K562 (cell line): ENCODE measurements at regions not wholly inside any gene's neighbourhood (a gene's known extent, or its start where the extent isn't known, plus 50 kb on each side); places are given as distances from the start of the nearest gene placed in this dataset.

ENCODE experiments used
- ATAC-seq: fragments of 200-7000 bp; cut with Tn5 transposase; 3 replicates; pipeline ENCODE4 v1.9.1; 2020; ENCODE audit warnings: moderate library complexity
- BruUV-seq: library from RNA; stranded (reverse); fragments of 400-500 nt; replicated peaks from 2 replicates; lab custom pipeline; 2021; lab: Mats Ljungman, UMichigan
- CTCF ChIA-PET: fragments of 300-600 bp; formaldehyde crosslinking; extraction: SDS; loops from one replicate; lab custom pipeline; 2021; ENCODE audit warnings: low intra/inter-chr PET ratio; lab: Yijun Ruan, JAX
- POLR2A ChIA-PET: fragments of 300-600, 350-650 bp; sonication (Branson Sonifier 250); formaldehyde crosslinking; extraction: SDS; loops from one replicate; lab custom pipeline; 2021; ENCODE audit warnings: antibody characterized with exemption, inconsistent platforms; lab: Yijun Ruan, JAX
- DNase-seq, 4 experiments: peaks; one replicate each; pipeline versions ENCODE4 v3.0.0 to v3.0.0-alpha.2; 2011 to 2018; ENCODE audit warnings: low spot score in 3 of 4, mixed read lengths in 3 of 4; ENCODE audit errors: extremely low read depth in 1 of 4
- FAIRE-seq: peaks from 2 replicates; lab custom pipeline; 2011; peaks lifted over from hg19 to GRCh38; lab: Jason Lieb, UNC
- H2AFZ ChIP-seq: 2 replicates; pipeline ENCODE4 v1.6.0; 2011; ENCODE audit warnings: low read depth, low read length, control low read depth, inconsistent platforms
- H3K27ac ChIP-seq: fragments of 200-600 bp; 3 replicates; pipeline ENCODE4 v1.8.0; 2011; ENCODE audit warnings: low read depth, mild to moderate bottlenecking, control low read depth, inconsistent platforms, low read length, moderate library complexity, mixed read lengths; ENCODE audit errors: extremely low read depth
- H3K27me3 ChIP-seq, 2 experiments: fragments of 300-600 bp in 1 of 2; 2 replicates in 1 of 2; 3 replicates in 1 of 2; pipeline versions ENCODE4 v1.6.0 to v1.8.0; 2011; ENCODE audit warnings: inconsistent platforms in 2 of 2, low read length in 2 of 2, mild to moderate bottlenecking in 1 of 2, mixed read lengths in 1 of 2, moderate library complexity in 1 of 2; ENCODE audit not compliant: control insufficient read depth in 2 of 2, insufficient read depth in 2 of 2
- H3K36me3 ChIP-seq: fragments of 300-600 bp; 3 replicates; pipeline ENCODE4 v1.8.0; 2011; ENCODE audit warnings: mild to moderate bottlenecking, low read length, inconsistent platforms; ENCODE audit not compliant: control insufficient read depth, insufficient read depth
- H3K4me1 ChIP-seq, 2 experiments: fragments of 200-600 bp in 1 of 2; replicated peaks in 1 of 2; 2 replicates in 1 of 2; 3 replicates in 1 of 2; pipeline versions ENCODE4 v1.5.1 to v1.8.0; 2011; ENCODE audit warnings: inconsistent platforms in 2 of 2, low read length in 2 of 2, mild to moderate bottlenecking in 1 of 2, mixed read lengths in 1 of 2, moderate library complexity in 1 of 2; ENCODE audit not compliant: control insufficient read depth in 2 of 2, insufficient read depth in 2 of 2
- H3K4me2 ChIP-seq: 2 replicates; pipeline ENCODE4 v1.6.1; 2011; ENCODE audit warnings: low read length, control low read depth, inconsistent platforms, mixed read lengths; ENCODE audit not compliant: insufficient read depth
- H3K4me3 ChIP-seq: fragments of 200-600 bp; sonication (generic), shearing (Covaris generic); 2 replicates; pipeline ENCODE4 v1.5.1; 2016; ENCODE audit warnings: control low read depth, inconsistent platforms
- H3K79me2 ChIP-seq: fragments of 200-600 bp; 3 replicates; pipeline ENCODE4 v1.8.0; 2011; ENCODE audit warnings: low read length, inconsistent platforms; ENCODE audit not compliant: control insufficient read depth, insufficient read depth
- H3K9ac ChIP-seq, 2 experiments: 2 replicates each; pipeline versions ENCODE4 v1.6.0 to v1.6.1; 2011; ENCODE audit warnings: low read depth in 2 of 2, low read length in 2 of 2, control low read depth in 1 of 2, inconsistent platforms in 1 of 2, mild to moderate bottlenecking in 1 of 2, mixed read lengths in 1 of 2; ENCODE audit not compliant: insufficient read depth in 1 of 2
- H3K9me1 ChIP-seq: one replicate; pipeline ENCODE4 v1.6.0; 2011; ENCODE audit warnings: inconsistent platforms, mild to moderate bottlenecking, low read length, moderate library complexity; ENCODE audit not compliant: control insufficient read depth, insufficient read depth
- H3K9me3 ChIP-seq: replicated peaks from 2 replicates; pipeline ENCODE4 v1.5.1; 2011; ENCODE audit warnings: low read depth, low read length, inconsistent platforms; ENCODE audit not compliant: control insufficient read depth, insufficient read depth
- H4K20me1 ChIP-seq: replicated peaks from 2 replicates; pipeline ENCODE4 v1.6.1; 2011; ENCODE audit warnings: low read length, inconsistent platforms, mixed read lengths; ENCODE audit not compliant: control insufficient read depth, insufficient read depth
- BACH1 ChIP-seq: fragments of 200-800 bp; sonication (Bioruptor generic); IDR thresholded peaks from 2 replicates; pipeline ENCODE4 v1.6.1; 2016; ENCODE audit warnings: missing genetic modification characterization, missing compliant biosample characterization
- BRCA1 ChIP-seq, 2 experiments: fragments of 450-650 bp in 1 of 2; sonication (generic) in 1 of 2; formaldehyde crosslinking in 1 of 2; IDR thresholded peaks; 2 replicates each; pipeline versions ENCODE4 v1.5.0 to v1.6.1; 2017 to 2020; ENCODE audit warnings: mild to moderate bottlenecking in 1 of 2, missing genetic modification reagents in 1 of 2
- NUFIP1 ChIP-seq: fragments of 450-650 bp; IDR thresholded peaks from 2 replicates; pipeline ENCODE4 v1.6.1; 2018; ENCODE audit not compliant: partially characterized antibody
- POLR2G ChIP-seq: fragments of 200-400 bp; formaldehyde crosslinking; IDR thresholded peaks from 2 replicates; pipeline ENCODE4 v1.6.1; 2017; ENCODE audit warnings: low read depth, mild to moderate bottlenecking, antibody characterized with exemption, low read length, moderate library complexity
- TGIF2 ChIP-seq: sonication (generic); formaldehyde crosslinking; IDR thresholded peaks from 2 replicates; pipeline ENCODE4 v1.8.1; 2022; ENCODE audit warnings: mild to moderate bottlenecking, missing genetic modification reagents, moderate library complexity
- ZBED1 ChIP-seq: IDR thresholded peaks from 2 replicates; pipeline ENCODE4 v1.6.1; 2014
- ZNF764 ChIP-seq: fragments of 250-450 bp; sonication (Bioruptor Pico); IDR thresholded peaks from 2 replicates; pipeline ENCODE4 v1.4.0; 2020; ENCODE audit warnings: low read depth, mild to moderate bottlenecking, moderate library complexity
- WGBS: fragments of 100-300 bp; shearing (Covaris generic); methylation state at CpG from one replicate; pipeline ENCODE4 v1.1.6; 2016; ENCODE audit warnings: low coverage, mixed read lengths; ENCODE audit not compliant: insufficient coverage; ENCODE audit errors: missing lambda C conversion rate; 5-methylcytosine and 5-hydroxymethylcytosine counted together
- in situ Hi-C: fragments of 300-500 bp; cut with MboI; formaldehyde crosslinking; loops from 4 replicates; pipeline ENCODE4 v1.15.0; 2018; ENCODE audit warnings: inconsistent platforms, mixed read lengths
- intact Hi-C: fragments of 100-400 bp; cut with micrococcal nuclease; formaldehyde crosslinking; loops from 2 replicates; pipeline ENCODE4 v1.14.2; 2022
- TF ChIP-seq, protein P1 (sequence below): fragments of 250-450 bp; sonication (Bioruptor Pico); IDR thresholded peaks from 2 replicates; pipeline ENCODE4 v1.9.0; 2021; ENCODE audit warnings: mild to moderate bottlenecking
- TF ChIP-seq, protein P2 (sequence below): fragments of 450-650 bp; formaldehyde crosslinking; IDR thresholded peaks from 2 replicates; pipeline ENCODE4 v1.4.0; 2022; ENCODE audit warnings: mild to moderate bottlenecking, moderate library complexity
- TF ChIP-seq, protein P3 (sequence below): fragments of 450-650 bp; IDR thresholded peaks from one replicate; pipeline ENCODE4 v1.6.1; 2018; ENCODE audit warnings: mild to moderate bottlenecking, moderate library complexity; ENCODE audit not compliant: partially characterized antibody
- TF ChIP-seq, protein P4 (sequence below), 2 experiments: fragments of 150-350 bp in 1 of 2; IDR thresholded peaks; 2 replicates each; pipeline ENCODE4 v1.6.1; 2012 to 2016; ENCODE audit warnings: low read depth in 2 of 2, low read length in 2 of 2, mild to moderate bottlenecking in 1 of 2, moderate library complexity in 1 of 2

DNA sequence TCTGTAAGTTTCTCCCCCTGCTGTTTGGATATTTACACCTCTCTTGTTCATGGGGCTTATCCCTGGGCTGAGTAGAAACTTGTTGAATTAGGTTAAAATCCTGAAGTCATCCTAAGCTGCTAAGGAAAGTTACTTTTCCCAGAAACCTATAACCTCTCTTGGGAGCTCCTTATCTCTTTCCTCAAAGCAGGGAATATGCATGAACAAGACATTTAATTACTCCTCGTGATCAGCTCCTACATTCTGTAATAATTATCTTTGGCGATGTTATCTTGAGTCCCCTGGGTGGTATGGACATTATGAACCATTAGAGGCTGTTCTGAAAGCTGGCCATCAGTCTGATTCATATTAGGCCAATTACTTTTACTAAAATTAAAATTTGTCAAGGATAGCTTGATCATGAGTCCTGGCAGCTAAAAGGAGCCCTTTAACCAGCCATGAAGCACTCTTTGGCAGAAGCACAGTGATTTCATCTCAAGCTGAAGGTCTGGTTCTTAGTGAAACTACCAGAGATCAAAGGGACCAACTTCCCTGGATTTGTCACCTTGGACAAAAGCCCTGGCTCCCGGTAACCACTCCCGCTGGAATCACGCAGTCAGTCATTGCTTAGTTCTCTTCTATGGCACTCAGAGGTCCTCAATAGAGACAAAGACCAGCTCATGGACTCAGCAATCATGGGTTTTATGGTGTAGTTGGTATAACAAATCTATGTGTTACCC, 811.8 kb downstream of the UQCRFS1 start:
- H2AFZ ChIP-seq, result no peak overlapping the region
- in situ Hi-C loops, result no loop called here
- no peaks in the 10 kb centered on the region for H3K9me1 ChIP-seq
- H3K27me3 ChIP-seq, result peaks cover 0 to 5% of the 10 kb centered on the region in 2 experiments; a peak in 2 of 5 replicates
- FAIRE-seq (no peak), ATAC-seq (no peak)
- no peak overlapping the region for H3K27ac ChIP-seq
- H3K9ac ChIP-seq, result no peak overlapping the region
- no TSS peak for BruUV-seq
- no peaks in the 10 kb centered on the region for H3K36me3 ChIP-seq
- peaks cover 7 to 8% of the 10 kb centered on the region in 2 experiments; a peak in 3 of 5 replicates for H3K4me1 ChIP-seq
- POLR2A ChIA-PET, result interaction anchor here (0.9 to 1.4 kb wide), 2 partner anchors 16 to 32 kb away, joined by 3 read pairs; no protein-coding TSS in a partner anchor
- H3K4me2 ChIP-seq, result no peak overlapping the region
- H3K79me2 ChIP-seq, result no peaks in the 10 kb centered on the region
- TF ChIP-seq, protein P1, sequence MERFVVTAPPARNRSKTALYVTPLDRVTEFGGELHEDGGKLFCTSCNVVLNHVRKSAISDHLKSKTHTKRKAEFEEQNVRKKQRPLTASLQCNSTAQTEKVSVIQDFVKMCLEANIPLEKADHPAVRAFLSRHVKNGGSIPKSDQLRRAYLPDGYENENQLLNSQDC (CRISPR knock-in tag), result no peak
- TF ChIP-seq POLR2G, result no peak
- no peak for TF ChIP-seq BACH1 (tag)
- TF ChIP-seq, protein P2, sequence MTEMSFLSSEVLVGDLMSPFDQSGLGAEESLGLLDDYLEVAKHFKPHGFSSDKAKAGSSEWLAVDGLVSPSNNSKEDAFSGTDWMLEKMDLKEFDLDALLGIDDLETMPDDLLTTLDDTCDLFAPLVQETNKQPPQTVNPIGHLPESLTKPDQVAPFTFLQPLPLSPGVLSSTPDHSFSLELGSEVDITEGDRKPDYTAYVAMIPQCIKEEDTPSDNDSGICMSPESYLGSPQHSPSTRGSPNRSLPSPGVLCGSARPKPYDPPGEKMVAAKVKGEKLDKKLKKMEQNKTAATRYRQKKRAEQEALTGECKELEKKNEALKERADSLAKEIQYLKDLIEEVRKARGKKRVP (CRISPR knock-in tag), result no peak
- TF ChIP-seq ZNF764 (CRISPR knock-in tag), result no peak
- TF ChIP-seq, protein P3, sequence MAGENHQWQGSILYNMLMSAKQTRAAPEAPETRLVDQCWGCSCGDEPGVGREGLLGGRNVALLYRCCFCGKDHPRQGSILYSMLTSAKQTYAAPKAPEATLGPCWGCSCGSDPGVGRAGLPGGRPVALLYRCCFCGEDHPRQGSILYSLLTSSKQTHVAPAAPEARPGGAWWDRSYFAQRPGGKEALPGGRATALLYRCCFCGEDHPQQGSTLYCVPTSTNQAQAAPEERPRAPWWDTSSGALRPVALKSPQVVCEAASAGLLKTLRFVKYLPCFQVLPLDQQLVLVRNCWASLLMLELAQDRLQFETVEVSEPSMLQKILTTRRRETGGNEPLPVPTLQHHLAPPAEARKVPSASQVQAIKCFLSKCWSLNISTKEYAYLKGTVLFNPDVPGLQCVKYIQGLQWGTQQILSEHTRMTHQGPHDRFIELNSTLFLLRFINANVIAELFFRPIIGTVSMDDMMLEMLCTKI, result no peak
- TF ChIP-seq ZBED1, result no peak
- TF ChIP-seq TGIF2 (CRISPR knock-in tag), result no peak
- no peak for TF ChIP-seq NUFIP1
- no peak for TF ChIP-seq BRCA1 (IDR thresholded peaks at IDR 0.05)
- no peak for TF ChIP-seq BRCA1 (CRISPR knock-in tag; IDR thresholded peaks at IDR 0.05)
- TF ChIP-seq, protein P4, sequence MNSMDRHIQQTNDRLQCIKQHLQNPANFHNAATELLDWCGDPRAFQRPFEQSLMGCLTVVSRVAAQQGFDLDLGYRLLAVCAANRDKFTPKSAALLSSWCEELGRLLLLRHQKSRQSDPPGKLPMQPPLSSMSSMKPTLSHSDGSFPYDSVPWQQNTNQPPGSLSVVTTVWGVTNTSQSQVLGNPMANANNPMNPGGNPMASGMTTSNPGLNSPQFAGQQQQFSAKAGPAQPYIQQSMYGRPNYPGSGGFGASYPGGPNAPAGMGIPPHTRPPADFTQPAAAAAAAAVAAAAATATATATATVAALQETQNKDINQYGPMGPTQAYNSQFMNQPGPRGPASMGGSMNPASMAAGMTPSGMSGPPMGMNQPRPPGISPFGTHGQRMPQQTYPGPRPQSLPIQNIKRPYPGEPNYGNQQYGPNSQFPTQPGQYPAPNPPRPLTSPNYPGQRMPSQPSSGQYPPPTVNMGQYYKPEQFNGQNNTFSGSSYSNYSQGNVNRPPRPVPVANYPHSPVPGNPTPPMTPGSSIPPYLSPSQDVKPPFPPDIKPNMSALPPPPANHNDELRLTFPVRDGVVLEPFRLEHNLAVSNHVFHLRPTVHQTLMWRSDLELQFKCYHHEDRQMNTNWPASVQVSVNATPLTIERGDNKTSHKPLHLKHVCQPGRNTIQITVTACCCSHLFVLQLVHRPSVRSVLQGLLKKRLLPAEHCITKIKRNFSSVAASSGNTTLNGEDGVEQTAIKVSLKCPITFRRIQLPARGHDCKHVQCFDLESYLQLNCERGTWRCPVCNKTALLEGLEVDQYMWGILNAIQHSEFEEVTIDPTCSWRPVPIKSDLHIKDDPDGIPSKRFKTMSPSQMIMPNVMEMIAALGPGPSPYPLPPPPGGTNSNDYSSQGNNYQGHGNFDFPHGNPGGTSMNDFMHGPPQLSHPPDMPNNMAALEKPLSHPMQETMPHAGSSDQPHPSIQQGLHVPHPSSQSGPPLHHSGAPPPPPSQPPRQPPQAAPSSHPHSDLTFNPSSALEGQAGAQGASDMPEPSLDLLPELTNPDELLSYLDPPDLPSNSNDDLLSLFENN (IDR thresholded peaks at IDR 0.05; ENCODE audit: low read depth in 2 of 2, low read length in 2 of 2), result no peak
- TF ChIP-seq, all 486 proteins: peak for 0
- 15% methylated on average over 5 of the region's 5 CpGs for WGBS
- H3K4me3 ChIP-seq, result no peak overlapping the region
- H4K20me1 ChIP-seq, result no peaks in the 10 kb centered on the region
- CTCF ChIA-PET, result no interaction called here
- H3K9me3 ChIP-seq, result no peaks in the 10 kb centered on the region
- intact Hi-C loops, result no loop called here
- DNase-seq, result no peak
